Sigmoid colon (tissue), 4 donors: ENCODE measurements at regions not wholly inside any gene's neighbourhood (a gene's known extent, or its start where the extent isn't known, plus 50 kb on each side); places are given as distances from the start of the nearest gene placed in this dataset.

Experiments
- EP300 ChIP-seq, 4 donors: sonication (generic); formaldehyde crosslinking; IDR thresholded peaks; one replicate each; pipeline ENCODE4 v1.6.1; 2017; ENCODE audit warnings: antibody characterized with exemption in 4 of 4
- POLR2A ChIP-seq, 2 donors: fragments of 450-650 bp; IDR thresholded peaks; one replicate each; pipeline ENCODE4 v1.6.1; 2016; ENCODE audit warnings: antibody characterized with exemption in 2 of 2, mild to moderate bottlenecking in 2 of 2, moderate library complexity in 2 of 2
- POLR2AphosphoS5 ChIP-seq, 4 donors: sonication (generic); formaldehyde crosslinking; IDR thresholded peaks; one replicate each; pipeline ENCODE4 v1.6.1; 2017; ENCODE audit warnings: antibody characterized with exemption in 4 of 4
- TF ChIP-seq, protein P1 (sequence below), 4 experiments: fragments of 450-650 bp in 3 of 4; fragments of 200-600 bp in 1 of 4; IDR thresholded peaks; one replicate each; pipeline ENCODE4 v1.5.1; 2016 to 2019; ENCODE audit warnings: antibody characterized with exemption in 4 of 4, mild to moderate bottlenecking in 3 of 4, moderate library complexity in 2 of 4

DNA sequence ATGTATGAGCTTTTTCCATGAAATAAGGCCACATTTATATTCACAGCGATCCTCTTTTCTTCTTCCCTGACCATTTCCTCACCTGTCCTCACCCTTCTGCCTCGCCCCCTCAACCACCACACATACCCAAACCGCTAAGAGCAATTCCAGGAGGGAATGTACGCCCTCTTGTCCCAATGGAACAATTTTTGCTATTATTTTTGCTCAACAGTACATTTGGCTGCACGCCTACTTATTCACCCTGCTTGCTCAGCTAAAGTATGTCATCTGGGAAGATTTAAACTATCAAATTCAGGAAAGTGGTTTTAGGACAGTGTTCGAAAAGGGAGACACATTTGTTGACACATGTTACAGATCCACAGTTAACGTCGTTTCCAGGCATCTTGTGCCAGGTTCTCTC lies 252.7 kb downstream of the NEBL start:
- no peak for TF ChIP-seq POLR2A (IDR thresholded peaks at IDR 0.05)
- TF ChIP-seq, protein P1, sequence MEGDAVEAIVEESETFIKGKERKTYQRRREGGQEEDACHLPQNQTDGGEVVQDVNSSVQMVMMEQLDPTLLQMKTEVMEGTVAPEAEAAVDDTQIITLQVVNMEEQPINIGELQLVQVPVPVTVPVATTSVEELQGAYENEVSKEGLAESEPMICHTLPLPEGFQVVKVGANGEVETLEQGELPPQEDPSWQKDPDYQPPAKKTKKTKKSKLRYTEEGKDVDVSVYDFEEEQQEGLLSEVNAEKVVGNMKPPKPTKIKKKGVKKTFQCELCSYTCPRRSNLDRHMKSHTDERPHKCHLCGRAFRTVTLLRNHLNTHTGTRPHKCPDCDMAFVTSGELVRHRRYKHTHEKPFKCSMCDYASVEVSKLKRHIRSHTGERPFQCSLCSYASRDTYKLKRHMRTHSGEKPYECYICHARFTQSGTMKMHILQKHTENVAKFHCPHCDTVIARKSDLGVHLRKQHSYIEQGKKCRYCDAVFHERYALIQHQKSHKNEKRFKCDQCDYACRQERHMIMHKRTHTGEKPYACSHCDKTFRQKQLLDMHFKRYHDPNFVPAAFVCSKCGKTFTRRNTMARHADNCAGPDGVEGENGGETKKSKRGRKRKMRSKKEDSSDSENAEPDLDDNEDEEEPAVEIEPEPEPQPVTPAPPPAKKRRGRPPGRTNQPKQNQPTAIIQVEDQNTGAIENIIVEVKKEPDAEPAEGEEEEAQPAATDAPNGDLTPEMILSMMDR (IDR thresholded peaks at IDR 0.05), result no peak
- TF ChIP-seq EP300 (IDR thresholded peaks at IDR 0.05), result no peak
- no peak for TF ChIP-seq POLR2AphosphoS5 (IDR thresholded peaks at IDR 0.05)
